Ishikawa (cell line): ENCODE measurements at regions not wholly inside any gene's neighbourhood (a gene's known extent, or its start where the extent isn't known, plus 50 kb on each side); places are given as distances from the start of the nearest gene placed in this dataset.

Source experiments
- CEBPB ChIP-seq: IDR thresholded peaks from 2 replicates; pipeline ENCODE4 v1.6.1; 2012
- CREB1 ChIP-seq: IDR thresholded peaks from 2 replicates; pipeline ENCODE4 v1.6.1; 2012; ENCODE audit warnings: low read depth
- EGR1 ChIP-seq: IDR thresholded peaks from 2 replicates; pipeline ENCODE4 v1.6.1; 2012
- EP300 ChIP-seq: IDR thresholded peaks from 2 replicates; pipeline ENCODE4 v1.6.1; 2012; ENCODE audit warnings: borderline replicate concordance
- FOXM1 ChIP-seq: IDR thresholded peaks from 2 replicates; pipeline ENCODE4 v1.6.1; 2012; ENCODE audit warnings: low read depth, borderline replicate concordance
- NFIC ChIP-seq: IDR thresholded peaks from 2 replicates; pipeline ENCODE4 v1.6.1; 2012
- RAD21 ChIP-seq: IDR thresholded peaks from 2 replicates; pipeline ENCODE4 v1.6.1; 2012; ENCODE audit warnings: low read depth
- TAF1 ChIP-seq: IDR thresholded peaks from 2 replicates; pipeline ENCODE4 v1.6.1; 2012; ENCODE audit warnings: low read depth, mild to moderate bottlenecking
- TCF12 ChIP-seq: IDR thresholded peaks from 2 replicates; pipeline ENCODE4 v1.6.1; 2012; ENCODE audit warnings: low read depth
- TEAD4 ChIP-seq: IDR thresholded peaks from 2 replicates; pipeline ENCODE4 v1.6.1; 2012
- YY1 ChIP-seq: IDR thresholded peaks from 2 replicates; pipeline ENCODE4 v1.6.1; 2012; ENCODE audit warnings: low read depth
- ZBTB7A ChIP-seq: IDR thresholded peaks from 2 replicates; pipeline ENCODE4 v1.6.1; 2012; ENCODE audit warnings: low read depth
- TF ChIP-seq, protein P1 (sequence below): IDR thresholded peaks from 2 replicates; pipeline ENCODE4 v1.6.1; 2012; ENCODE audit warnings: low read depth, mild to moderate bottlenecking
- TF ChIP-seq, protein P2 (sequence below): IDR thresholded peaks from 2 replicates; pipeline ENCODE4 v1.6.1; 2012
- TF ChIP-seq, protein P3 (sequence below): IDR thresholded peaks from 2 replicates; pipeline ENCODE4 v1.6.1; 2012

DNA sequence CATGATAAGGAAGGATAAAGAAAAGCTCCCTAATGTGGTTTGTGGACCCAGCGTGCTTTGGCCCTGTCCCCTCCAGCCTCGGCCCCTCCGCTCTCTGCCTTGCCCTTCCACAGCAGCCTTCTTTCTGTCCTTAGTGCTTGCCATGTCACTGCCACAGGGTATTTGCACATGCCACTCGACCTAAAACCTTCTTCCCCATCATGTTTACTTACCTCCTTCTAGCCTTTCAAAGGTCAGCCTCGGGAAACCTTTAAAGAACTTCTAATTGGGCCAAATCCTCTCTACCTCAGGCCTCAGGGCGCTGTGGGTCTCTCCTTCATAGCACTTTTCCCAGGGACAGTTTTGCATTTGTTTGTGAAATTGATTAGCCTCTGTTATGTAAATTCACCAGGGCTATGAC, 73.0 kb downstream of the SCN11A start:
- TF ChIP-seq TAF1 (no peak), ZBTB7A (no peak), TEAD4 (no peak), EP300 (no peak), CEBPB (no peak), FOXM1 (no peak), TCF12 (no peak), NFIC (no peak), EGR1 (no peak)
- TF ChIP-seq, protein P1, sequence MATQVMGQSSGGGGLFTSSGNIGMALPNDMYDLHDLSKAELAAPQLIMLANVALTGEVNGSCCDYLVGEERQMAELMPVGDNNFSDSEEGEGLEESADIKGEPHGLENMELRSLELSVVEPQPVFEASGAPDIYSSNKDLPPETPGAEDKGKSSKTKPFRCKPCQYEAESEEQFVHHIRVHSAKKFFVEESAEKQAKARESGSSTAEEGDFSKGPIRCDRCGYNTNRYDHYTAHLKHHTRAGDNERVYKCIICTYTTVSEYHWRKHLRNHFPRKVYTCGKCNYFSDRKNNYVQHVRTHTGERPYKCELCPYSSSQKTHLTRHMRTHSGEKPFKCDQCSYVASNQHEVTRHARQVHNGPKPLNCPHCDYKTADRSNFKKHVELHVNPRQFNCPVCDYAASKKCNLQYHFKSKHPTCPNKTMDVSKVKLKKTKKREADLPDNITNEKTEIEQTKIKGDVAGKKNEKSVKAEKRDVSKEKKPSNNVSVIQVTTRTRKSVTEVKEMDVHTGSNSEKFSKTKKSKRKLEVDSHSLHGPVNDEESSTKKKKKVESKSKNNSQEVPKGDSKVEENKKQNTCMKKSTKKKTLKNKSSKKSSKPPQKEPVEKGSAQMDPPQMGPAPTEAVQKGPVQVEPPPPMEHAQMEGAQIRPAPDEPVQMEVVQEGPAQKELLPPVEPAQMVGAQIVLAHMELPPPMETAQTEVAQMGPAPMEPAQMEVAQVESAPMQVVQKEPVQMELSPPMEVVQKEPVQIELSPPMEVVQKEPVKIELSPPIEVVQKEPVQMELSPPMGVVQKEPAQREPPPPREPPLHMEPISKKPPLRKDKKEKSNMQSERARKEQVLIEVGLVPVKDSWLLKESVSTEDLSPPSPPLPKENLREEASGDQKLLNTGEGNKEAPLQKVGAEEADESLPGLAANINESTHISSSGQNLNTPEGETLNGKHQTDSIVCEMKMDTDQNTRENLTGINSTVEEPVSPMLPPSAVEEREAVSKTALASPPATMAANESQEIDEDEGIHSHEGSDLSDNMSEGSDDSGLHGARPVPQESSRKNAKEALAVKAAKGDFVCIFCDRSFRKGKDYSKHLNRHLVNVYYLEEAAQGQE = no peak
- TF ChIP-seq, protein P2, sequence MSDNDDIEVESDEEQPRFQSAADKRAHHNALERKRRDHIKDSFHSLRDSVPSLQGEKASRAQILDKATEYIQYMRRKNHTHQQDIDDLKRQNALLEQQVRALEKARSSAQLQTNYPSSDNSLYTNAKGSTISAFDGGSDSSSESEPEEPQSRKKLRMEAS = no peak
- TF ChIP-seq, protein P3, sequence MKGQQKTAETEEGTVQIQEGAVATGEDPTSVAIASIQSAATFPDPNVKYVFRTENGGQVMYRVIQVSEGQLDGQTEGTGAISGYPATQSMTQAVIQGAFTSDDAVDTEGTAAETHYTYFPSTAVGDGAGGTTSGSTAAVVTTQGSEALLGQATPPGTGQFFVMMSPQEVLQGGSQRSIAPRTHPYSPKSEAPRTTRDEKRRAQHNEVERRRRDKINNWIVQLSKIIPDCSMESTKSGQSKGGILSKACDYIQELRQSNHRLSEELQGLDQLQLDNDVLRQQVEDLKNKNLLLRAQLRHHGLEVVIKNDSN = no peak

DNA sequence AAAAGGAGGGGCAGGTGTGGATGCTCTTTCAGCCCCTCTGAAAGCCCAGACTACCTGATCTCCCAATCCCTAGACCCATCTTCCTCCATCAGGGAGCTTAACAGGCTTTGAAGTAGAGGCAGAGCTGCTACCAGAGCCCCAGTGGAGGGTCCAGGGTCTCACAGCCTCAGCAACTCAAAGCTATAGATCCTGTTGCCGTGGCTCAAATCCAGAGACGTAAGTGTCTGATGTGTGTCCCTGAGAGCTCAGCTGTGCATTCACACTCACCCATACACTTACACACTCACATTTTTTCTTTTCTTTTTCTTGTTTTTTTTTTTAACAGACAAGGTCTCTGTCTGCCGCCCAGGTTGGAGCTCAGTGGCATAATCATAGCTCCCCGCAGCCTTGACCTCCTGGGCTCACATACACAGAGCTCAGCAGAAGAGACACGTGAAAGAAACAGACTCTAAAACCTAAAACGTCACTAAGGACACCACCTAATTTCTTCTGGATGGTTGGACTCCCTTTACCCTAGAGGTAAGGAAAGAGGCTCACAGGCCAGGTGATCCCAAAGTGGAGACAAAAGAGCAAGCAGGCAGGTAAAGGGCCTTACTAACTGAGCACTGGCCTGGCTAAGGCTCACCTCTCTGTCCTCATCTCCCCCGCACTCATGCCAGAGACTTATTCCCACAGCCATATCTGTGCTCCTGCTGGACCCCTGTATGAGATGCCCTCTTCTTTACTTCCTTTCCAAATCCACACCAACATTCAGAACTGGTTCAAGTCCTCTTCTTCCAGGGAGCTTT, 80.7 kb downstream of the SCN11A start:
- TF ChIP-seq, protein P1 = no peak
- TF ChIP-seq TCF12 (no peak), EP300 (no peak), YY1 (no peak), TEAD4 (no peak), FOXM1 (no peak), TAF1 (no peak), EGR1 (no peak), CREB1 (no peak), ZBTB7A (no peak), NFIC (no peak), RAD21 (no peak), CEBPB (no peak)
- TF ChIP-seq, protein P2 = no peak
- TF ChIP-seq, protein P3 = no peak

DNA sequence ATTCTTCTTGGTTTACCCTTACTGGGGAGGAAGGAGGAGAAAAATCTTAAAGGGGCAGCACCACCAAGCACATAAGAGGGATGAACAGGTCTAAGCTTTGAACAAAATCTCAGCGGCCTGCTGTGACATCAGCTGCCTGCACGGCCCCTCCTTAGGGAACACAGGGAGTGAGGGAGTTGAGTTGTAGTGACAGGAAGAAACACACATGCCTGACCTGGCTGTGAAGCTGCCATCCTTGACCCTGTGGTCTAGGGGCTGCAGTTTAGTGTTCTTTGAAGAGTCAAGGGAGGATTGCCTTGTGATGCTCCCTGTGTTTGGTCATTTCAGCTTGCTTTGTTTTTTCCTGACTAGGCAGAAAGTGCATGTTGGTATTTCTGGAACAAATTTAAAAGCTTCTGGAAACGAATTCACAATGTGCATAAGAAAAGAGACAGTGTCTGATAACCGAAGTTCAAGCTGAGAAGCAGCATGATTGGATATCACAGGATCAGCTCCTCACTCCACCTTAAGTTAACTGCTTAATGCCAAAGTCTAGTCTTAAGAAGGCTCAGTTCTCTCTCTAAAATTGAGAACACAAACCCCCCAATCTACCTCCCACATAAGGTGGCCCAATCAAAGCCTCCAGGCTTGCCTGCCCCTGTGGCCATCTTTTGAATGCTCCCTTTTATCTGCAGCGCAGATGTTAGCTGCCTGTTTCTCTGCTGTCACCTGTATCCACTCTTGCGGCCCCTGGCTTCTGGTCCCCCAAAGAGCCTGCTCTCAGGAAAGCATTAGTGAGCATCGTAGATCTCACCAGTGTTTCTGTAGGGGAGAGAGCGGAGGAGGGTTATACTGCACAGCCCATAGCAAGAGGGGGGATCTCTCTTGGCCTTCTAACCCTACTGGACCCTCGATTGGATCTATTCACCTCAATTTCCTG, 82.2 kb downstream of the SCN11A start:
- no peak for TF ChIP-seq TEAD4
- no peak for TF ChIP-seq NFIC
- TF ChIP-seq, protein P1 = no peak
- no peak for TF ChIP-seq TAF1
- TF ChIP-seq CEBPB = no peak
- TF ChIP-seq, protein P3 = no peak
- no peak for TF ChIP-seq CREB1
- TF ChIP-seq RAD21 = no peak
- TF ChIP-seq EP300 = no peak
- no peak for TF ChIP-seq EGR1
- no peak for TF ChIP-seq ZBTB7A
- no peak for TF ChIP-seq TCF12
- no peak for TF ChIP-seq YY1
- TF ChIP-seq, protein P2 = no peak
- no peak for TF ChIP-seq FOXM1
